Panc1 (cell line): ENCODE measurements at regions not wholly inside any gene's neighbourhood (a gene's known extent, or its start where the extent isn't known, plus 50 kb on each side); places are given as distances from the start of the nearest gene placed in this dataset.

Source experiments
- TF ChIP-seq, protein P1 (sequence below): fragments of 450-650 bp; IDR thresholded peaks from 2 replicates; pipeline ENCODE4 v1.5.1; 2017; ENCODE audit warnings: mild to moderate bottlenecking
- TF ChIP-seq, protein P2 (sequence below), 2 experiments: IDR thresholded peaks; 2 replicates each; pipeline ENCODE4 v1.6.1; 2011 to 2012; ENCODE audit warnings: low read depth in 2 of 2, control low read depth in 1 of 2, low read length in 1 of 2, mild to moderate bottlenecking in 1 of 2, moderate library complexity in 1 of 2; ENCODE audit not compliant: insufficient read depth in 1 of 2

DNA sequence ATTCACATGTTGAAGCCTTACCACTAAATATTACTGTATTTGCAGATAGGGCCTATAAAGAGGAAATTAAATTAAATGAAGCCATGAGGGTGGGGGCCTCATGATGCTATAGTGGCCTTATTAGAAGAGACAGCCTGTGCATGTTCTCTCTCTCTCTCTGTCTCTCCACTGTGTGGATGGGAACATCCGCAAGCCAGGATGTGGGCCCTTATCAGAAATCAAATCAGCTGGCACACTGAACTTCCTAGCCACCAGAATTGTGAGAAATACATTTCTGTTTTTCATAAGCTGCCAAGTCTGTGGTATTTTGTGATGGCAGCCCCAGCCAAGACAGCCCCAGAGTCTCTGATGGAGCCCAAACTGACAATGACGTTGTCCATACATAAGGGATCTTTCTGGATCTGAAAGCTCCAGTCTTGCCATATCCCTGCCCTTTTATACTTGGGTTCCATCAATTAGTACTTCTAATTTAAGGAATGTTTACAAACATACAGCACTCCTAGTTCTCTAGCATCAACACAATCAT, 300.5 kb upstream of the ATP10B start:
- TF ChIP-seq, protein P1, sequence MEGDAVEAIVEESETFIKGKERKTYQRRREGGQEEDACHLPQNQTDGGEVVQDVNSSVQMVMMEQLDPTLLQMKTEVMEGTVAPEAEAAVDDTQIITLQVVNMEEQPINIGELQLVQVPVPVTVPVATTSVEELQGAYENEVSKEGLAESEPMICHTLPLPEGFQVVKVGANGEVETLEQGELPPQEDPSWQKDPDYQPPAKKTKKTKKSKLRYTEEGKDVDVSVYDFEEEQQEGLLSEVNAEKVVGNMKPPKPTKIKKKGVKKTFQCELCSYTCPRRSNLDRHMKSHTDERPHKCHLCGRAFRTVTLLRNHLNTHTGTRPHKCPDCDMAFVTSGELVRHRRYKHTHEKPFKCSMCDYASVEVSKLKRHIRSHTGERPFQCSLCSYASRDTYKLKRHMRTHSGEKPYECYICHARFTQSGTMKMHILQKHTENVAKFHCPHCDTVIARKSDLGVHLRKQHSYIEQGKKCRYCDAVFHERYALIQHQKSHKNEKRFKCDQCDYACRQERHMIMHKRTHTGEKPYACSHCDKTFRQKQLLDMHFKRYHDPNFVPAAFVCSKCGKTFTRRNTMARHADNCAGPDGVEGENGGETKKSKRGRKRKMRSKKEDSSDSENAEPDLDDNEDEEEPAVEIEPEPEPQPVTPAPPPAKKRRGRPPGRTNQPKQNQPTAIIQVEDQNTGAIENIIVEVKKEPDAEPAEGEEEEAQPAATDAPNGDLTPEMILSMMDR, result no peak
- TF ChIP-seq, protein P2, sequence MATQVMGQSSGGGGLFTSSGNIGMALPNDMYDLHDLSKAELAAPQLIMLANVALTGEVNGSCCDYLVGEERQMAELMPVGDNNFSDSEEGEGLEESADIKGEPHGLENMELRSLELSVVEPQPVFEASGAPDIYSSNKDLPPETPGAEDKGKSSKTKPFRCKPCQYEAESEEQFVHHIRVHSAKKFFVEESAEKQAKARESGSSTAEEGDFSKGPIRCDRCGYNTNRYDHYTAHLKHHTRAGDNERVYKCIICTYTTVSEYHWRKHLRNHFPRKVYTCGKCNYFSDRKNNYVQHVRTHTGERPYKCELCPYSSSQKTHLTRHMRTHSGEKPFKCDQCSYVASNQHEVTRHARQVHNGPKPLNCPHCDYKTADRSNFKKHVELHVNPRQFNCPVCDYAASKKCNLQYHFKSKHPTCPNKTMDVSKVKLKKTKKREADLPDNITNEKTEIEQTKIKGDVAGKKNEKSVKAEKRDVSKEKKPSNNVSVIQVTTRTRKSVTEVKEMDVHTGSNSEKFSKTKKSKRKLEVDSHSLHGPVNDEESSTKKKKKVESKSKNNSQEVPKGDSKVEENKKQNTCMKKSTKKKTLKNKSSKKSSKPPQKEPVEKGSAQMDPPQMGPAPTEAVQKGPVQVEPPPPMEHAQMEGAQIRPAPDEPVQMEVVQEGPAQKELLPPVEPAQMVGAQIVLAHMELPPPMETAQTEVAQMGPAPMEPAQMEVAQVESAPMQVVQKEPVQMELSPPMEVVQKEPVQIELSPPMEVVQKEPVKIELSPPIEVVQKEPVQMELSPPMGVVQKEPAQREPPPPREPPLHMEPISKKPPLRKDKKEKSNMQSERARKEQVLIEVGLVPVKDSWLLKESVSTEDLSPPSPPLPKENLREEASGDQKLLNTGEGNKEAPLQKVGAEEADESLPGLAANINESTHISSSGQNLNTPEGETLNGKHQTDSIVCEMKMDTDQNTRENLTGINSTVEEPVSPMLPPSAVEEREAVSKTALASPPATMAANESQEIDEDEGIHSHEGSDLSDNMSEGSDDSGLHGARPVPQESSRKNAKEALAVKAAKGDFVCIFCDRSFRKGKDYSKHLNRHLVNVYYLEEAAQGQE (IDR thresholded peaks at IDR 0.05; ENCODE audit: insufficient read depth in 1 of 2, low read depth in 2 of 2, low read length in 1 of 2), result no peak
